ENCODE measurements at regions not wholly inside any gene's neighbourhood (a gene's known extent, or its start where the extent isn't known, plus 50 kb on each side); places are given as distances from the start of the nearest gene placed in this dataset.

GRCh38 chr4:126144543-126145237 lies 829.9 kb downstream of the FAT4 start:
- H3K4me1 ChIP-seq (ENCODE audit: control insufficient read depth in 5 of 5, insufficient read depth in 5 of 5, low read length in 5 of 5) = no peaks in the 10 kb centered on the region
- H3K36me3 ChIP-seq (ENCODE audit: control insufficient read depth in 4 of 4, insufficient read depth in 4 of 4, low read length in 4 of 4) = no peaks in the 10 kb centered on the region
- H3K4me3 ChIP-seq = no peak overlapping the region
- 92 to 95% methylated on average over 1 of the region's 1 CpG for WGBS, 2 donors
- no peak for ATAC-seq (ENCODE audit: insufficient read depth, low FRiP score)
- H3K27ac ChIP-seq (ENCODE audit: low read depth in 1 of 2, low read length in 1 of 2) = no peak overlapping the region
- TF ChIP-seq CTCF (IDR thresholded peaks at IDR 0.05; ENCODE audit: control extremely low read depth, extremely low read depth) = no peak
- no peaks in the 10 kb centered on the region for H3K9me3 ChIP-seq (ENCODE audit: control insufficient read depth in 4 of 4, insufficient read depth in 3 of 4, low read length in 3 of 4)
- H3K27me3 ChIP-seq (ENCODE audit: control insufficient read depth in 3 of 3, insufficient read depth in 3 of 3, low read length in 2 of 3) = no peaks in the 10 kb centered on the region
- no peak overlapping the region for H3K9ac ChIP-seq (ENCODE audit: insufficient read depth in 1 of 2, low read length in 2 of 2)
- no peak for DNase-seq

GRCh38 chr4:126168484-126168883 lies 853.7 kb downstream of the FAT4 start:
- 0 to 47% methylated on average over 1 of the region's 1 CpG for WGBS, 2 donors
- no peak for TF ChIP-seq CTCF (IDR thresholded peaks at IDR 0.05; ENCODE audit: control extremely low read depth, extremely low read depth)
- ATAC-seq (ENCODE audit: insufficient read depth, low FRiP score) (no peak), DNase-seq (no peak)
- Histone ChIP-seq H3K9me3 (ENCODE audit: control insufficient read depth in 4 of 4, insufficient read depth in 3 of 4, low read length in 3 of 4) (peaks cover 0 to 3% (median 0%) of the 10 kb centered on the region in 4 donors), H3K9ac (ENCODE audit: insufficient read depth in 1 of 2, low read length in 2 of 2) (no peak overlapping the region), H3K36me3 (ENCODE audit: control insufficient read depth in 4 of 4, insufficient read depth in 4 of 4, low read length in 4 of 4) (no peaks in the 10 kb centered on the region), H3K27me3 (ENCODE audit: control insufficient read depth in 3 of 3, insufficient read depth in 3 of 3, low read length in 2 of 3) (no peaks in the 10 kb centered on the region), H3K4me3 (no peak overlapping the region), H3K27ac (ENCODE audit: low read depth in 1 of 2, low read length in 1 of 2) (no peak overlapping the region), H3K4me1 (ENCODE audit: control insufficient read depth in 5 of 5, insufficient read depth in 5 of 5, low read length in 5 of 5) (no peaks in the 10 kb centered on the region)

- H3K9ac ChIP-seq (ENCODE audit: insufficient read depth in 1 of 2, low read length in 2 of 2) = no peak overlapping the region
- H3K4me3 ChIP-seq = no peak overlapping the region
- TF ChIP-seq CTCF (IDR thresholded peaks at IDR 0.05; ENCODE audit: control extremely low read depth, extremely low read depth) = no peak
- DNase-seq (no peak), ATAC-seq (ENCODE audit: insufficient read depth, low FRiP score) (no peak)
- H3K27ac ChIP-seq (ENCODE audit: low read depth in 1 of 2, low read length in 1 of 2) = no peak overlapping the region
- H3K4me1 ChIP-seq (ENCODE audit: control insufficient read depth in 5 of 5, insufficient read depth in 5 of 5, low read length in 5 of 5) = no peaks in the 10 kb centered on the region
- no peaks in the 10 kb centered on the region for H3K27me3 ChIP-seq (ENCODE audit: control insufficient read depth in 3 of 3, insufficient read depth in 3 of 3, low read length in 2 of 3)
- WGBS, 2 donors = 50 to 82% methylated on average over 1 of the region's 1 CpG
- peaks cover 0 to 3% (median 0%) of the 10 kb centered on the region in 4 donors for H3K9me3 ChIP-seq (ENCODE audit: control insufficient read depth in 4 of 4, insufficient read depth in 3 of 4, low read length in 3 of 4)
- H3K36me3 ChIP-seq (ENCODE audit: control insufficient read depth in 4 of 4, insufficient read depth in 4 of 4, low read length in 4 of 4) = no peaks in the 10 kb centered on the region
Measured at GRCh38 chr4:126172126-126172525, 857.4 kb downstream of the FAT4 start.

- no peaks in the 10 kb centered on the region for H3K4me1 ChIP-seq (ENCODE audit: control insufficient read depth in 5 of 5, insufficient read depth in 5 of 5, low read length in 5 of 5)
- H3K27ac ChIP-seq (ENCODE audit: low read depth in 1 of 2, low read length in 1 of 2) = no peak overlapping the region
- TF ChIP-seq CTCF (IDR thresholded peaks at IDR 0.05; ENCODE audit: control extremely low read depth, extremely low read depth) = no peak
- no peak for ATAC-seq (ENCODE audit: insufficient read depth, low FRiP score)
- no peaks in the 10 kb centered on the region for H3K27me3 ChIP-seq (ENCODE audit: control insufficient read depth in 3 of 3, insufficient read depth in 3 of 3, low read length in 2 of 3)
- H3K36me3 ChIP-seq (ENCODE audit: control insufficient read depth in 4 of 4, insufficient read depth in 4 of 4, low read length in 4 of 4) = no peaks in the 10 kb centered on the region
- H3K9me3 ChIP-seq (ENCODE audit: control insufficient read depth in 4 of 4, insufficient read depth in 3 of 4, low read length in 3 of 4) = peaks cover 0 to 3% (median 0%) of the 10 kb centered on the region in 4 donors
- no peak for DNase-seq
- WGBS, 2 donors = 84 to 93% methylated on average over 2 of the region's 2 CpGs
- no peak overlapping the region for H3K4me3 ChIP-seq
- no peak overlapping the region for H3K9ac ChIP-seq (ENCODE audit: insufficient read depth in 1 of 2, low read length in 2 of 2)
Measured at GRCh38 chr4:126174627-126175026, 859.9 kb downstream of the FAT4 start.

Measured in lung (tissue), 11 donors.